ENCODE measurements at regions not wholly inside any gene's neighbourhood (a gene's known extent, or its start where the extent isn't known, plus 50 kb on each side); places are given as distances from the start of the nearest gene placed in this dataset.

DNA sequence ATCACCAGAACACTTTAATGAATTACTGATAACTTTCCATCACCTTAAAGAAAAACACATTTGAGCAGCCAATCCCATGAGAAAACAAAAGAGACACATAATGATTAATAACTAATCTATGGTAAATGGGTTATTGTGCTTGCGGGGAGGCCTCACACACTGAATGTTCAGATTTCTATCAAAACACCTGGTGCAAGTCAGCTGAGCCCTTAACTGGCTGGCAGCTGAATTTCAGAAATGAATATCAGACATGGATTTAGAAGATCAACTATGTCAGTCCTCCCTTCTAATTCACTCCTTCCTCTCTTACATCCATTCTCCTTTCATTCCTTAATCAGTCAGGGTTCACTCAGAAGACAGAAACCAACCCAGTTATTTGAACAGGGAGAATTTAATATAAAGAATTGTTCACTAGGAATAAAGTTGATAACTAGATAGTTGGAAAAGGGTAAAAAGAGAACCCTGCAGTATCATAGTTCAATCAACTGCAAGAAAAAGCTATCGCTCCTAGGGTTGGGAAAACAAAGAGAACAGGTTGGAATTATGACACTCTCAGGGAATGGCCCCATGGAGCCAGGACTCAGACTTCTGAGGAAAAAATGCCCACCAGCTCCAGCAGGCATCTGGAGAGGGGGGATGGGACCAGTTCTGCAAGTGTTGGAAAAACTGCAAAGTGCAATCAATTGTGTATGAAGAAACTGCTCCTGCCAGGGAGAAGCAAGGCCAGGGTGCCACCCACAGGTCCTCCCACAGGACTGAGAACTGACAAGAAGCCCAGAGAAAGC is 577.1 kb upstream of the CDH5 start:
- H3K4me1 ChIP-seq = peaks cover 0 to 7% (median 0%) of the 10 kb centered on the region in 9 donors
- no peak overlapping the region for H3K27ac ChIP-seq
- no peaks in the 10 kb centered on the region for H3K9me3 ChIP-seq
- ATAC-seq (no peak), DNase-seq (no peak)
- TF ChIP-seq, protein P1, sequence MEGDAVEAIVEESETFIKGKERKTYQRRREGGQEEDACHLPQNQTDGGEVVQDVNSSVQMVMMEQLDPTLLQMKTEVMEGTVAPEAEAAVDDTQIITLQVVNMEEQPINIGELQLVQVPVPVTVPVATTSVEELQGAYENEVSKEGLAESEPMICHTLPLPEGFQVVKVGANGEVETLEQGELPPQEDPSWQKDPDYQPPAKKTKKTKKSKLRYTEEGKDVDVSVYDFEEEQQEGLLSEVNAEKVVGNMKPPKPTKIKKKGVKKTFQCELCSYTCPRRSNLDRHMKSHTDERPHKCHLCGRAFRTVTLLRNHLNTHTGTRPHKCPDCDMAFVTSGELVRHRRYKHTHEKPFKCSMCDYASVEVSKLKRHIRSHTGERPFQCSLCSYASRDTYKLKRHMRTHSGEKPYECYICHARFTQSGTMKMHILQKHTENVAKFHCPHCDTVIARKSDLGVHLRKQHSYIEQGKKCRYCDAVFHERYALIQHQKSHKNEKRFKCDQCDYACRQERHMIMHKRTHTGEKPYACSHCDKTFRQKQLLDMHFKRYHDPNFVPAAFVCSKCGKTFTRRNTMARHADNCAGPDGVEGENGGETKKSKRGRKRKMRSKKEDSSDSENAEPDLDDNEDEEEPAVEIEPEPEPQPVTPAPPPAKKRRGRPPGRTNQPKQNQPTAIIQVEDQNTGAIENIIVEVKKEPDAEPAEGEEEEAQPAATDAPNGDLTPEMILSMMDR (IDR thresholded peaks at IDR 0.05) = no peak
- intact Hi-C loops (cut with DNase I) = no loop called here
- no peak overlapping the region for H3K4me3 ChIP-seq
- WGBS, 2 donors = 98% methylated on average over 2 of the region's 2 CpGs
- H3K36me3 ChIP-seq = no peaks in the 10 kb centered on the region
- no peaks in the 10 kb centered on the region for H3K27me3 ChIP-seq

DNA sequence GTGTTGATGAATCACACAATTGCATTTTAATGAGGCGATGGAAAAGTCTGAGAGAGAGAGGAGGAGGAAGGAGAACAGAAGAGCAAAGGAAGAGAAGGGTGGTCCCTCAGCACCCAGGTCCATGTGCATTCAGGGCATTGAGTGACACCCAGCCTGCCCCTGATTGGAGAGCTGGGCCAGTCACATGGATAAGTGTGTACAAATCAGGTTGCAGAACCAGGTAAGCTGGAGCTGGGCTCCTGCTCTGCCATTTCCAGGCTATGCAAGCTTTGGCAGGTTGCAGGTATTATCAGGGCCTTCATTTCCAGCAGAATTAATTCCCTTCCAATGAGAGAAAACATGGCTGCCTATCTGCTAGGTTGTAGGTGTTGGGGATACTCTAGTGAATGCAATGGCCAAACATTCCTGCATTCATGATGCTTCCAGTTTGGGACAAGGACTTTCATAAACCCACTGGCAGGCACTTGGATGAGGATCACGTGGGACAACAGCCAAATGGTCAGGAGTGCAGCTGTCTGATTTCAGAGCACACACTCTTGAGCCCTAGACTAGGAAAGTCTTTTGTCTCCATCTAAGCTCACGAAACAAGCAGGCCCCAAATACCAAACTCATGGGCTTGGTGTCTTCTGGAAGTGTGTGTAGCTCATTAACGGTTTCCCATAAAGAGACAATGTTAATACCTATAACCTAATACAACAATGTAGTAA is 577.9 kb upstream of the CDH5 start:
- H3K27me3 ChIP-seq = no peaks in the 10 kb centered on the region
- no peaks in the 10 kb centered on the region for H3K36me3 ChIP-seq
- no peaks in the 10 kb centered on the region for H3K9me3 ChIP-seq
- DNase-seq (no peak), ATAC-seq (no peak)
- no peak overlapping the region for H3K4me3 ChIP-seq
- TF ChIP-seq, protein P1 (IDR thresholded peaks at IDR 0.05) = no peak
- intact Hi-C loops (cut with DNase I) = no loop called here
- H3K4me1 ChIP-seq = peaks cover 0 to under 1% (median 0%) of the 10 kb centered on the region in 9 donors
- 79 to 87% methylated on average over 4 of the region's 4 CpGs for WGBS, 2 donors
- no peak overlapping the region for H3K27ac ChIP-seq

DNA sequence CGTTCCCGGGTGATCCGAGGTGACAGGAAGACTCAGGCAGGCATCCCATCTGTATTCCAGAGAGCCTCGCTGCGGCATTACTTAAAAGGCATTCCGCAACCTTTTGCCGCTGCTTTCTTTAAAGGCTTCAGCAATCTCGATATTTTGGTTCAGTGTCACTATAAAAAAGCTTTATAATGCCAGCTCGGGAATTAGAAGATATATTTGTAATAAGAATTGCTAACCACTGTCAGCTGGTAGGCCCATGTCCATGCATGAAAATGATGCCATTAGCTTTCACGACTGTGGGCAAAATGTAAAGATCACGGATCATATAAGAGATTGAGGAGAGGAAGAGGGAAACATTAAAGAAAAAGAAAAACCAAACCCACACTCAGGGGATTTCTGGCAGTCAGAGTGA is 578.6 kb upstream of the CDH5 start:
- H3K4me3 ChIP-seq = no peak overlapping the region
- no peaks in the 10 kb centered on the region for H3K27me3 ChIP-seq
- 92 to 94% methylated on average over 11 of the region's 11 CpGs for WGBS, 2 donors
- intact Hi-C loops (cut with DNase I) = no loop called here
- ATAC-seq = no peak
- TF ChIP-seq, protein P1 (IDR thresholded peaks at IDR 0.05) = no peak
- no peak overlapping the region for H3K27ac ChIP-seq
- no peaks in the 10 kb centered on the region for H3K9me3 ChIP-seq
- no peaks in the 10 kb centered on the region for H3K36me3 ChIP-seq
- no peak for DNase-seq
- no peaks in the 10 kb centered on the region for H3K4me1 ChIP-seq

DNA sequence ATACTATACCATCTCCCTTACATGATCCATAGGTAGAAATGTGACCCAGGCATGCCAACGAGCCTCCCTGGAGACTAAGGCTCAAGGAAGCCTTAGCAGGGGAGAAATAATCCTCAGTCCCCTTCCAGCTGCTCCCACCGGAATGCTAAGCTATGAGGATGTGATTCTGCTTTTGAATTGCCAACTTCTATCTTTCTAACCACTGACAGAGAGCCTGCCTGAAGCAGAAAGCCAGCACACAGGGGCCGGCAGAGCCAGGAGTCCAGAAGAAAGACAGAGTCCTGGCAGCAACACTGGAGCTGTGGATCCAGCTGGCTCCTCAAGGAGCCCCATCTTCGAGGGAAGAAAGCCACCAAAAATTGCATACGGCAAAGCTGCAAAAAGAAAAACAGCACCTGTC is 579.6 kb upstream of the CDH5 start:
- WGBS, 2 donors = 49 to 80% methylated on average over 5 of the region's 5 CpGs
- no peak for DNase-seq

More for the DNA sequence above, 579.6 kb upstream of the CDH5 start:
- H3K36me3 ChIP-seq = no peaks in the 10 kb centered on the region
- peak in 2 of 8 donors; percentile 12 to 55 for ATAC-seq
- H3K4me3 ChIP-seq = no peak overlapping the region
- H3K27ac ChIP-seq = no peak overlapping the region
- intact Hi-C loops (cut with DNase I) = no loop called here
- no peaks in the 10 kb centered on the region for H3K27me3 ChIP-seq
- H3K4me1 ChIP-seq = no peaks in the 10 kb centered on the region
- TF ChIP-seq, protein P1 (IDR thresholded peaks at IDR 0.05) = no peak
- no peaks in the 10 kb centered on the region for H3K9me3 ChIP-seq
